ENCODE measurements at regions not wholly inside any gene's neighbourhood (a gene's known extent, or its start where the extent isn't known, plus 50 kb on each side); places are given as distances from the start of the nearest gene placed in this dataset.
"Not testable (repeated sequence)": the region's sequence is repeated elsewhere in the genome, so short reads cannot be mapped to it uniquely, and the experiment has no call there.

DNA sequence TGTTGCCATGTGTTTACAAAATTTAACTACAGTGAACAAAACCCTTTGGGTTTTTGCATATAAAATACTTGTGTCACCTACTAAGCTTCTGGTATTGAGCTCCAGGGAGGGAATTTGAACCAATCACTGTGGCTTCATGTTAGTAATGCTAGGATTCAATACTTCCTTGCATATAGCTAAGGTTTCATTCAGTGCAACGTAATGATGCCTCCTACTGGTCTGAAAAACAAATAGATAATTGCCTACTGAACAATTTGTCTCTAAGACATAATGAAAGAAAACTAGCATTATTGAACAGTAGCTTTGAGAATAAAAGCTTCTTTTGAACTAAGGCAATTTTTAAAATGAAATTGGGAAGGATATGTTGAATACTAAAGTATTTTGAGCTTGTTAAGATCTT is 244.4 kb downstream of the ZWINT start:
- DNase-seq (ENCODE audit: low read depth, low spot score) = peak; percentile 5
- H3K4me3 ChIP-seq (ENCODE audit: low read length) = no peak overlapping the region

DNA sequence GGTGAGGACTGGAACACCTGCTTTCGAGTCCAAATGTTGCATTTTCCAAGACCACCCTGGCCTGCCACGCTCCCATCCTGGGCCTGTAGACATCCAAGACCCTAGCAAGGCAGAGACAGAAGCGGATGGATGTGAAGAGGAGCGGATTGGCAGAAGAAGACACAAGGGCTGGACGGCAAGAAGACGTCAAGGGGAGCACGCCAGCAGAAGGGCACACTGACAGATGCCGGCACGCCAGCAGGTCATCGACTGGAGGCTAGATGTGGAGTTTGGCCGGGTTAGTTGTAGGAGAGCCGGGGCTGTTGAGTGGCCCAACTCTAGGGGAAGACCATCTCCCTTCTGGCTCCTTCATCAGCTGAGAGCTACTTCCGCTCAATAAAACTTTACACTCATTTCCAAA is 251.6 kb downstream of the ZWINT start:
- no peak overlapping the region for H3K4me3 ChIP-seq (ENCODE audit: low read length)
- DNase-seq (ENCODE audit: low read depth, low spot score) = no peak

DNA sequence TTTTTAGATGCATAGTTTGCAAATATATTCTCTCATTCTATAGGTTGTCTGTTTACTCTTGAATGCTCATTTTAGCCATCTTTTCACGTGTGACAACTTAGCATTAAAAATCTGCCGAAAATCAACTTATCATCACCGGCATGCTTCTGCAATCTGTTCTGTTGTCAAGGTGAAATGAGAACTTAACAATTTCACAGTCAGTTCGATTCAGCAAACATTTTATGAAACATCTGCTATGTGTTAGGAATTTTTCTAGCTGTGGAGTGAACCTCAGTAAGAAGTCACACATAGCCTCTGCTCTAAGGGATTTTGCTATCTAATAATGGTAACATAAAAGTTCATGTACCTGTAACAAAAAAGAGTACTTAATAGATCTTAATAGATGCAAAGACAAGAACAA is 256.1 kb downstream of the ZWINT start:
- no peak for DNase-seq (ENCODE audit: low read depth, low spot score)
- H3K4me3 ChIP-seq (ENCODE audit: low read length) = no peak overlapping the region

GRCh38 chr10:56104487-56104886 is 256.6 kb downstream of the ZWINT start:
- no peak for DNase-seq (ENCODE audit: low read depth, low spot score)

DNA sequence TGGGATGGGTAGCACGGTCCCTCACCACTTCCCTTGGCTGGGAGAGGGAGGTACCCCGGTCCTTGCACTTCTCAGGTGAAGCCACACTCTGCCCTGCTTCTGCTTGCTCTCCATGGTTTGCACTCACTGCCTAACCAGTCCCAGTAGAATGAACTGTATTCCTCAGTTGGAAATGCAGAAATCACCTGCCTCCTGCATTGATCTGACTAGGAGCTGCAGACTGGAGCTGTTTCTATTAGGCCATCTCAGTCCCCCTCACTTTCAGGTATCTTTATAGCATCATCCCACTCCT is 264.9 kb downstream of the ZWINT start:
- H3K4me3 ChIP-seq (ENCODE audit: low read length) = no peak overlapping the region
- DNase-seq (ENCODE audit: low read depth, low spot score) = no peak

More at GRCh38 chr10:56104487-56104886, 256.6 kb downstream of the ZWINT start:
- H3K4me3 ChIP-seq (ENCODE audit: low read length) = no peak overlapping the region

- no peak overlapping the region for H3K4me3 ChIP-seq (ENCODE audit: low read length)
- no peak for DNase-seq (ENCODE audit: low read depth, low spot score)
These were observed 265.4 kb downstream of the ZWINT start for GRCh38 chr10:56095506-56096225.

GRCh38 chr10:56093645-56094044 is 267.4 kb downstream of the ZWINT start:
- DNase-seq (ENCODE audit: low read depth, low spot score); H3K4me3 ChIP-seq (ENCODE audit: low read length): not testable (repeated sequence)

DNA sequence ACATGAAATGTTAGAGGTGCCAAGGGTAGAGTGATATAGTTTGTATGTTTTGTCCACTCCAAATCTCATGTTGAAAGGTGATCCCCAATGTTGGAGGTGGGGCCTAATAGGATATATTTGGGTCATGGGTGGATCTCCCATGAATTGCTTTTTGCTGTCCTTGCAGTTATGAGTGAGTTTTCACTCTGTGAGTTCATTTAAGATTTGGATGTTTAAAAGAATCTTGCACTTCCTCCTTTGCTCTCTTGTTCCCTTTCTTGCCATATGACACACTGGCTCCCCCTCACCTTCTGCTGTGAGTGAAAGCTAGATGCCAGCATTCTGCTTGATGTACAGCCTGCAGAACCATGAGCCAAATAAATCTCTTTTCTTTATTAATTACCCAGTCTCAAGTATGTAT is 269.2 kb downstream of the ZWINT start:
- H3K4me3 ChIP-seq (ENCODE audit: low read length) = no peak overlapping the region
- DNase-seq (ENCODE audit: low read depth, low spot score) = no peak

GRCh38 chr10:56090914-56091540 is 270.0 kb downstream of the ZWINT start:
- DNase-seq (ENCODE audit: low read depth, low spot score) = no peak
- no peak overlapping the region for H3K4me3 ChIP-seq (ENCODE audit: low read length)

- no peak overlapping the region for H3K4me3 ChIP-seq (ENCODE audit: low read length)
- DNase-seq (ENCODE audit: low read depth, low spot score) = no peak
These were observed 275.5 kb downstream of the ZWINT start for GRCh38 chr10:56085406-56086122.

DNA sequence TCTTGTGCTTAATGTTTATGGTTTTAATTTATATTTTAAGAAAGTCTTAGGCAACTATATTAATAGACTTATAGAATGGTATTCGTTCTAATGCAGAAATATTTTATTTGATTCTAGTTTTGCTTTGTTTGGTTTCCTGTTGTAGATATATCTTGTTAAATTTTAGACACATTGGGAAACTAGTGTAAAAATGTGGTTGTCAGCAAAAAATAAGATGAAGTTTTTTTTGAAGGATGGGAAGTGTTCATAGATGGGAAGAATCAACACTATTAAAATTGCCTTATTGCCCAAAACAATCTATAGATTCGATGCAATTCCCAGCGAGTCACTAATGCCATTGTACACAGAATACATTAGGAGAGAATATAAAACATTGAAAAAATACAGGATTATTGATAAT is 278.9 kb downstream of the ZWINT start:
- no peak for DNase-seq (ENCODE audit: low read depth, low spot score)
- no peak overlapping the region for H3K4me3 ChIP-seq (ENCODE audit: low read length)

GRCh38 chr10:56068473-56069263 is 292.4 kb downstream of the ZWINT start:
- no peak overlapping the region for H3K4me3 ChIP-seq (ENCODE audit: low read length)

GRCh38 chr10:56068040-56068439 is 293.0 kb downstream of the ZWINT start:
- H3K4me3 ChIP-seq (ENCODE audit: low read length) = no peak overlapping the region
- DNase-seq (ENCODE audit: low read depth, low spot score) = no peak

More at GRCh38 chr10:56068473-56069263, 292.4 kb downstream of the ZWINT start:
- DNase-seq (ENCODE audit: low read depth, low spot score) = no peak

DNA sequence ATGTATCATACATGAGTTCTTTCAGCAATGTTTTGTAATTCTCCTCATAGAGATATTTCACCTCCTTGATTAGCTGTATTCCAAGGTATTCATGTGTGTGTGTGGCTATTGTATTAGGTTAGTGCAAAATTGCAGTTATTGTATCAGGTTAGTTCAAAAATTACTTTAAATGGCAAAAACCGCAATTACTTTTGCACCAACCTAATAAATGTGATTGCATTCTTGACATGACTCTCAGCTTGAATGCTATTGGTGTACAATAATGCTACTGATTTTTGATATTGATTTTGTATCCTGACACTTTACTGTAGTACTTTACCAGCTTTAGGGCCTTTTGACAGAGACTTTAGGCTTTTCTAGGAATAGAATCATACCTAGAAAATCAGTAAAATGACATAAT is 297.4 kb downstream of the ZWINT start:
- no peak for DNase-seq (ENCODE audit: low read depth, low spot score)
- H3K4me3 ChIP-seq (ENCODE audit: low read length) = no peak overlapping the region

GRCh38 chr10:56057860-56058259 is 303.2 kb downstream of the ZWINT start:
- no peak overlapping the region for H3K4me3 ChIP-seq (ENCODE audit: low read length)
- no peak for DNase-seq (ENCODE audit: low read depth, low spot score)

DNA sequence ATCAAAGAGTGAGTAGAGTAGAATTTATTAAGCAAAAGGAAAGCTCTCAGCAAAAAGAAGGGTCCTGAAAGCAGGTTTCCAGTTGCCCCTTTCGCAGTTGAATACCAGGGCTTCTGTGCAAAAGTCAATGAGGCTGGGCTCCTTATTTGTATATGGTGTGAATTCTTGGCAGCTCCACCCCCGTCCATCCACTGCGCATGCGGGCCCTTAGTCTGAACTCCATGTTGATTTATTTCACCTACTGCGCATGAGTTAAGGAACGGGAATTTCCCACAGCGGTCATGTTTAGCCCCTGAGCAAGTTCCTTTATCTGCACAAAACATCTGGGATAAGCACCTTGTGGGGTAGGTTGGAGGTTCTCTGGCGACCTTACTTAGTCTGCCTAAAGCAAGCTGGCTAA is 325.6 kb downstream of the ZWINT start:
- DNase-seq (ENCODE audit: low read depth, low spot score) = no peak

DNA sequence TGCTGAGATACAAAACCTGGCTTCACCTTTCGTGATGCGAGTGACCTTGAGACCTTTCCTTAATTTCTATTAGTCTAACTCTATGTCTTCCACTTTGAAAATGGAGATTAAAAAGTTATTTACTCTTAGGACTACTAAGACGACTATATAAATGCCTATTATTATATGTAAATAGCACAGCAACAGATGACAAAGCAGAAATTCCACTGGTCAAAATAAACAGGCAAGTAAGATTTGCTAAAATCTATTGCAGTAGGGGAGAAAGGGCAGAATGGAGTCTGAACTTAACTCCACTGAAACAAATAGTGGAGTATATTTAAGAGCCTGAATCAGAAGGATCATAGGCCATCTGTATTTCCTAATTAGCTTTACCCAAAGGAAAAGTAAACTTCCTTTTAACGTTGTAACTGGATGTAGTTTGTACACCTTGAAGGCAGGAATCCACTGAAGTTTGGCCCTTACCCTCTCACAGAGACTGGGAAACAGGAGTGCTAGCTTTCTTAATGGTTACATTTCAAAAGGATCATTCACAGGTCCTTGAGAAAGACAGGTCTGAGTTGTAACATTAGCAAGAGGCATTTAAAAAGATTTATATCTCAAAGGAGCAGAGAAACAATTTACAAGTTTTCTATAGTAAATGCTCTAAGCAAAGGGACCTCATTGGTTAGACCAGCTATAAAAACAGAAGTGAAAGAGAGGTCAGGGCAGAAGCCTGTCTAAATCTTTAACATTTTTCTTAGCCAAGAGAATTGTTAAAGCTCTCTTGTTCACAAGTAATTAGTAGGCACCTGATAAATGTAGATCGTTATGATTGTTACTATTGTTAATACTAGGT is 332.5 kb downstream of the ZWINT start:
- H3K4me3 ChIP-seq (ENCODE audit: low read length) = no peak overlapping the region
- DNase-seq (ENCODE audit: low read depth, low spot score) = no peak

More for the DNA sequence above, 325.6 kb downstream of the ZWINT start:
- no peak overlapping the region for H3K4me3 ChIP-seq (ENCODE audit: low read length)

DNA sequence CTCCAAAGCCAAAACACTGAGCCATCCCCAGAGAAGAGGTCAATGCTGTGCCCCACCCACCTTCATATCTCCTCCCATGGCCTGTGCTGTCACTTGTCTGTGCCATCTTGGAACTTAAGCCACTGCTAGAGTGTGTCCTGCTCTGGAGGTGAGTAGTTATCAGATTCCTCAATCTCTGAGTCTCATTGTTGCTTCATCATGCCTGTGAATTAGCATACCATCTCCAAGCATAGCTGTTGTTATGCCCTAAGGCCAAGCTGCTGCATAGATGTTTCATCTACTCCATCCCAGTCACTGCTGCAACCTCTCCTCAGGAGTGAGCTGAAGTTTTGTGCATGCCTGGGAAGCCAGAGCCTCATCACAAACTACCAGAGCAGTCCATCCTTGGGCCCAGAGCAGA is 349.0 kb downstream of the ZWINT start:
- no peak for DNase-seq (ENCODE audit: low read depth, low spot score)
- H3K4me3 ChIP-seq (ENCODE audit: low read length) = no peak overlapping the region

- DNase-seq (ENCODE audit: low read depth, low spot score) = no peak
- H3K4me3 ChIP-seq (ENCODE audit: low read length) = no peak overlapping the region
These were observed 357.5 kb downstream of the ZWINT start for GRCh38 chr10:56003555-56003954.
